AG08395 (cell line): ENCODE measurements at regions not wholly inside any gene's neighbourhood (a gene's known extent, or its start where the extent isn't known, plus 50 kb on each side); places are given as distances from the start of the nearest gene placed in this dataset.
"Not testable (repeated sequence)": the region's sequence is repeated elsewhere in the genome, so short reads cannot be mapped to it uniquely, and the experiment has no call there.

Source experiments
- DNase-seq: peaks from one replicate; pipeline ENCODE4 v3.0.0; 2012; ENCODE audit warnings: mixed read lengths, low spot score

DNA sequence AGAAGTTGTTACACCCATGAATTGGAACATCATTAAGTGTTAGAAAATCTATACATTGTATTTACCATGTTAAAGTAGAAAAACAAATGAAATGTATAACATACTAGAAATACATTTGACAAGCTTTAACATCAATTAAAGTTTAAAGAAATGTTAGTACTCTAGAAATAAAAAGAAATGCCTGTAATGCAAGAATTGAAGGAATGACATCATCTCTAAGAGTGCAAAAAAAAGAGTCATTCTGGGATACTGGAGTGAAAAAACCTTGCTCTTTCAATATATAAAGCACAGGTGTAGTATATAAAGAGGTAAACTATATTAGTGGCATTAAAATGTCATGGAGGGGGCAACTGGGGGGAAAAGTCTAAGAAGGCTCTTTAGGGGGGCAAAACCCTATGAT, 210.8 kb upstream of the PLD5 start:
- no peak for DNase-seq

DNA sequence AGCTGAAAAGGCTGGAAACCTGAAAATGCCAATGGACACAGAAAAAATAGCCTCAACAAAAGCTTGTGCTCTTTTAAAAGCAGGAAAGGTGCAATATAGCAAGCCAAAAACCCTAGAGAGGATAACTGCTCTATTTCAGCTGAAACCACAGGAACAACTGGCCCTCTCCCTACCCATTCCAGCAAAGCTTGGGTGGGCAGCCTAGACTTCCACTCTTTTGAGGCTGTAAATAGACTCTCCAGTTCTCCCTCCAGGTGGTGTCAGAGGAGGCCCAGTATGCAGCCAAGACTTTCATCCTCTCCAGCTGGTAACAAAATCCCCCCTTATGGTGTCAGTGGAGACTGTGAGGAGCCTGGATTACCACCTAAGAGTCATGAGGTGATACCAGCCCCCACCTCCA, 206.9 kb upstream of the PLD5 start:
- DNase-seq: no peak

DNA sequence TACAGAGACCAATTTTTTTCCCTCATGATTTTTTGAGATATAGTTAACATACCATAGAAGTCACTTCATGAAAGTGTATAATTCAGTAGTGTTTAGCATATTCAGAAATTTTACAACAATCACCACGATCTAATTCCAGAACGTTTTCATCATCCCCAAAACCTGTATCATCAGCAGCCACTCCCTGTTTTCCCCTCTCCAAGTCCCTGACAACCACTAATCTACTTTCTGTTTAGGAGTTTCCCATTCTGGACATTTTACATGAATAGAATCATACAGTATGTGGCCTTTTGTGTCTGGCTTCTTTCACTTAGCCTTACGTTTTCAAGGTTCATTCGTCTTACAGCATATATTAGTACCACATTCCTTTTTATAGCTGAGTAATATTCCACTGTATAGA, 204.2 kb upstream of the PLD5 start:
- DNase-seq: no peak

DNA sequence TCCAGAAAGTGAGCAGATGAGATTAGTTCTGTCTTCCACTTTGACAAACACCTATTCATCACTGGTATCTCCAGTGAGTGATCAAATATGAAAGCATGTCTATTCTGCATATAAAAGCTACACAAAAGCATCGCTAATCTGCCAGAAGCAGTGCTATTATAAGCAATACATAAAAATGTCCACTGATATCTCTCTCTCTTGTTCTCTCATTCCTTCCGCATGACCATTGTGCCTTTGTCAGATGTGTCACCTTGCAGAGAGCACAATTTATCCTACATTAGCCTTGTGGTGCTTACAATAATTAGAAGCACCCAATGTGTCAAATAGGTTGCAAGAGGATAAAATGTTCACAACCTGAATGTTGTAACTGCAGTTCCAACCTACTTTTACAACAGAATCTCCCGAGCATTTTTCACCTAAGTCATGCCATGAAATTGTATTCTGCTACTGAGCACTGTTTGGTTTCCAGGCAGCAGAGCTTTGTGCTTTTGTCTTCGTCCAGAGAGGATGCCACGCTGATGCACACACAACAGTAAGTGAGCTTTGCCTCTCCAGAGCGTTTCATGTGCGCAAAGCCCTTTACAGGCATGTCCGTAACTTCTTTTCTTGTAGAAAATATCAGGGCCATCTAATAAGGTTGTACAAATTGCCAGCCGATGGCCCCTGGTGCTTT, 198.7 kb upstream of the PLD5 start:
- no peak for DNase-seq

- no peak for DNase-seq
Observed at GRCh38 chr1:242718967-242719366, 194.5 kb upstream of the PLD5 start.

DNA sequence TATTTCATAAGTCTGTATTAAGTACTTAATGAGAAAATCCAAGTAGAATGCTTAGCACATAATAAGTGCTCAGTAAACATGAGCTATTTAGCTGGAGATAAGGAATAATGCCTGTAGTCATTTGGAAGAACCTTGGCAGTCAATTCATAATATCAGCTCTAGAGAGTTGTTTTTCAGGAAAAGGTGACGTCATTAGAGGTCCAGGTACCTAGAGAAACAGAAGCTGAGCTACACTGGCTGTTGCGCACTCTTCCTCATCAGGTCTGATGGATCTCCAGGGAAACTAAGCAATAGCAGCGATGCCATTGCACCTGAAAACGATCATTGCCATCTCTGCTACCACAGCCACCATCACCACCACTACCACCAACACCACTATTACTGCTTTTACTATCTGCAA, 187.8 kb upstream of the PLD5 start:
- no peak for DNase-seq

DNA sequence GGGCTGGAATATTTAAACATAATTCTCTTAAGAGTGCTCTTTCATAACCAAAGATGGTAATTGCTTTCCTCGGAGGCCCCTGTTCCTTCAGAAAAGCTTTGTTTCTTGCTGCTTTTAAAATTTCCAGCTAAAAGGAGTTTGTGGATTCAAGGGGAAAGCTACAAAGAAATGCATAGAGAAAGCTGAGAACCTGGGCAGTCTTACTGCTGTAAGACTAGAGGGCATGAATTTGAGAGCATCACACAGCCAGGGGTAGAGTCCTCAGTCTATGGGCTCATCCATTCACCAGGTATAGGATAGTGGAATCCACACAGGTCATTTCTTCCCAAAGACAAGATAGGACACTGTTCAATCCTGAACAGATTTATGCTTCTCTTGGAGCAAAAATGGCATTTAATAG, 186.3 kb upstream of the PLD5 start:
- DNase-seq: no peak

DNA sequence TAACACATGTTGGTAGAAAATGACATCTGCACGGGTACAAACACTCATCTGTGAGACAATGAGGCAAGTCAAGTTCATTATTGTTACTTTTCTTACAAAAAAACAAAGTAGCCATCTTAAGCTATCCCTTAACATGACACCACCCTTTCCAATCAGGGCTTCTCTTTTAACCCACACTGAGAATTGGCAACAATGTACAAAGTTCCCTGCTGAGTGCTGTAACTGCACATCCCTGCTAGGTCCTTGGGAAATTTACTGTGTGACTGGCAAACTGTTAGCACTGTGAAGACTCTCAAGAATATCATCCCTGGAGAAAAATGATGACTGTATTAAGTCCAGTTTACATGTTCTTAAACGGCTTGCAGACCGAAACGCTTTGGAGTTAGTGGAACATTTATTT, 185.8 kb upstream of the PLD5 start:
- no peak for DNase-seq

DNA sequence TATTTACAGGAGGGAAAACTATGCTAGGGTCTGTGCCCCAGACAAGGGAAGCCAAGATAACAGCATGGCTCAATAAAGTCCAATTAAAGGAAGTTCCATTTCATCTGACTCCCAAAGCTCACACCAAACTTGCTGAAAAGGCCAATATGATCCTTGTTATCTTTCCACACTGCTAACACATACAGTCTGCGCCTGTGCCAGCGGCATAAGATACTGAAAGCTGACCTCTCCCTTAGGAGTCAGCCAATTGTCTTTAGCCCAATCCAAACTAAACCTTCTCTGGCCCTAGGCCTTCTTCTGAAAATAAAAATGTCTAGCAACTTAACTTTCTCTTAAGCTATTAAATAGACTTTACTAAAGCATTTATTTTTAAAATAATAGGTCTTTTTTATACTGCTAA, 179.0 kb upstream of the PLD5 start:
- no peak for DNase-seq

DNA sequence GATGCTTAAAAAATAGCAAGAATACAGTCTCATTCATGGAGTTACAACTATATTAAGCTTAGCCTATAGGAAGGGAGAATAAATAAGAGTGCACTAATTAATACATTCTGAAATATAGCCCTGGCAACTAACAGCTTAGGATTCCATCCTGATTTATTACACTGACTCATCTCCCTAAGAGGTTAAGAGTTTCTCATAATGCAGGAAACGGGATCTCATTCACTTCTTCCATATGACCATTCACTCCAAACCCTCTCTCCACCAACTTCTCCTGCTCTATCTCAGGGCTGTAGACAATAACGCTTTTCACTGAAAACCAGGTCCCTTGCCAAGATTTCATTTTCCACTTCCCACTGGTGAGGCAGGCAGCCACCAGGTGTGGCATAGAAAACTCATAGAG, 168.5 kb upstream of the PLD5 start:
- DNase-seq: no peak

DNA sequence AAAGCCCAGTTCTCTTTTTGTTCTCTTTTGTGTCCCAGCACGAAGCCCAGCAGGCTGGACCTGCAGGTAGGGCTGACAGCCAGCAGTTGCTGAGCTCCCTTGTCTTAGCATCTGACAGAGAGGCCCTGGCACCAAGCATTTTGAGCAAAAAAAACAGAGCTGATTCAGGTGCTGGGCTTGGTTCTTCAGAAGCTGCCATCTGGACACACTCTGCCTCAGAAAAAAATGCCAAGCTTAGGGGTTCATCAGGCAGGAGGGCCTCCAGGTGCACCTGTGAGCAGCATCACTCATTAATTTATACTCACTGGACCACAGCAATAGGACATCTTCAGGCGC, 167.1 kb upstream of the PLD5 start:
- no peak for DNase-seq

DNA sequence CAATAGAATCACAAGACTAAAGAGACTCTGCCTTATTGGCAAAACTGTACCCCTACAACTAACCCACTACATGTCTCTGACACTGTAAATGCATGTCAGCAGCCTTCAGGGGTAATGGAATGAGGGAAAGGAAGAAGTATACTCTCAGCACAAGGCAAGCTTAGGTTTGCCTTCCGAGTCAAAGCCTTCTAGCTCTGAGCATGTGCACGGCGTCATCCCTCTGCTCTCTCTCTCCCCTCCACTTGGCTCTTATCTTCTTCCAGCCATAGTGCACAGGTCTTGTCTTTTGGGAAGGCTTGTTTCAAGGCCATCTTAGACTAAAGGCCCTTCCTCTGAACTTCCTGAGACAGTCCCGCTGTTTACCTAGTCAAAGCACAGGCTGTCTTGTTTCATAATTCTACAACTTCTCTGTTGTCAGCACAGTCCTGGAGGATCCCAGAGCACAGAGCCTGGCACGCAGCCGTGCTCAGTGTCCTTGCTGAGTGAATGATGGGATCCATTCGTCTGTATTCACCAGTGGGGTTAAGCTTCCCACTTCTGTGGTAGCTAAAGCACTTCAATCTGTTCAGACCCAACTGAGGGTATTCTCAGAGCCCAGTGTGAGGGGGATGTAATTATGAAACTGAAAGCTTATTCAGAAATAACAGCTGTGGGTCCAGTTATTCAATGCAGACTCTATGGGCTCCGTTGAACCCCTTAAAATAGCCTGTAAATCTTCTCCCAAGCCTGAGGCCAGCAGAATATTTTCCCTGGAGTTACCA, 166.5 kb upstream of the PLD5 start:
- DNase-seq: no peak

GRCh38 chr1:242689378-242689777, 164.9 kb upstream of the PLD5 start:
- no peak for DNase-seq

GRCh38 chr1:242674951-242675645, 150.6 kb upstream of the PLD5 start:
- no peak for DNase-seq

DNA sequence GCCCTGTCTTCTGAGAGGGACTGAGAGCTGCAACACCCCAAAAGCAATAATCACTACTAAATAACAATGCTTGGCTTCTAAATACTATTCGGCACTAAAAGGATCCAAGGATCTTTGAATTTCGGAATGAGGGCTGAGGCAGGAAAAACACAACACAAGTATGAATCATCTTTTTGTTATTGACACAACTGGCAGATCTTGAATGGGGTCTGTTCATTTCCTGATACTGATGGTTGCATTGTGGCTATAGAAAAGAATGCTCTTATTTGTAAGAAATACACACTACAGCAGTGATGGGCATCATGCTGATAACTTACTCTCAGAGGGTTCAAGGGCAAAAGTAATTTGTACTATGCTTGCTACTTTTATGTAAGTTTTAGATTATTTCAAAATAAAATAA, 149.2 kb upstream of the PLD5 start:
- DNase-seq: no peak

GRCh38 chr1:242673165-242673564, 148.7 kb upstream of the PLD5 start:
- DNase-seq: not testable (repeated sequence)

DNA sequence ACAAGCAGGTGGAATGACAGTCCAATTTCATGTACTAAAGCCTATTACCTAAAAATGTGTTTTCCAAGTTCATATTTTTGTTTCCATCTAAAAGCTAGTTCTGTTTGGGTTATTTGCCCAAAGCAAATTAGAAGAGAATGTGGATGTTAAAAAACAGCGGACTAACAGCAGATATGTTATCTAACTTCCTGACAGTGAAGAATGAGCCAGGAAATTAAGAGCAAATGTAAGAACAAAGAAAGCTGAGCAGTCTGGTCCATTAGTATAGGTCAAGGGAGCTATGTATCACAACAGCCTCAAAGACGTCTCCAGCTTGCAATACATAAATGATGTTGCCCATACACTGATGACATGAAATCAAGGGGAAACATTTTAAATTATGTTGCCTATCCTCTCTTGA, 145.5 kb upstream of the PLD5 start:
- DNase-seq: no peak

DNA sequence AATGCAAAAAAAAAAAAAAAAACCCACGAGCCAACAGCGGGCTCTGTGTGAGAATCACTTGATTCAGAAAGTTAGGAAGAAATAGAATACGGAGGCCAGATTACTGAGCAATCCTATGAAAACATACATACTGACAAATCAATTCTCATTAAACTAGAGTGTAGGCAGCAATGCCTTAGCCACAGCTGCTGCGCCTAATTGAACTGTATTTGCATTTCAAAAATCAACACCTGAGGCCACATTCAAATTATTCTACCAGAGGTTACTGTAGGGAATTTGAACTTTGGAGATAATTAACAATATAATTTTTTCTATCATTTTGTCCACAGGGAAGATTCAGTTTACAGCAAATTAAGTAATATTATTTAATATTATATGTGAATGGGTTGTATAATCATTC, 138.4 kb upstream of the PLD5 start:
- no peak for DNase-seq

DNA sequence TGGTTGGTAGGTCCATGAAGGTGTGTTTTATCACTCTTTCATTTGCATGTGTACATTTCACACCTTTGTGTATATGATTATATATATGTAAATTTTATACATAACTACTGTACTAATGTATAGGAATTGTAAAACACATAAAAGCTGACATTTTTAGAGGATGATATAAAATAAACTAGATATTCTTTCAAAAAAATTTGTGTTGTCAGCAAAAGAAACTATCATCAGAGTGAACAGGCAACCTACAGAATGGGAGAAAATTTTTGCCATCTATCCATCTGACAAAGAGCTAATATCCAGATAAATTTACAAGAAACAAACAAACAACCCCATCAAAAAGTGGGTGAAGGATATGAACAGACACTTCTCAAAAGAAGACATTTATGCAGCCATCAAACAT, 129.3 kb upstream of the PLD5 start:
- DNase-seq: not testable (repeated sequence)

DNA sequence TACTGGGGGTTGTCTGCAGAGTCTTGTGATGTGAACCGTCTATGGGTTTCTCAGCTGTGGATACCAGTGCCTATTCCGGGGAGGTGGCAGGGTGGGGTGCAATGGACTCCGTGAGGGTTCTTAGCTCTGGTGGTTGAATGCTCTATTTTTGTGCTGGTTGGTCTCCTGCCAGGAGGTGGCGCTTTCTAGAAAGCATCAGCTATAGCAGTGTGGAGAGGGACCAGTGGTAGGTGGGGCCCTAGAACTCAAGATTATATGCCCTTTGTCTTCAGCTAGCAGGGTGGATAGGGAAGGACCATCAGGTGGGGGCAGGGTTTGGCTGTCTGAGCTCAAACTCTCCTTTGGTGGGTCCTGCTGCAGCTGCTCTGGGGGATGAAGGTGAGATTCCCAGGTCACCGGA, 127.3 kb upstream of the PLD5 start:
- no peak for DNase-seq

DNA sequence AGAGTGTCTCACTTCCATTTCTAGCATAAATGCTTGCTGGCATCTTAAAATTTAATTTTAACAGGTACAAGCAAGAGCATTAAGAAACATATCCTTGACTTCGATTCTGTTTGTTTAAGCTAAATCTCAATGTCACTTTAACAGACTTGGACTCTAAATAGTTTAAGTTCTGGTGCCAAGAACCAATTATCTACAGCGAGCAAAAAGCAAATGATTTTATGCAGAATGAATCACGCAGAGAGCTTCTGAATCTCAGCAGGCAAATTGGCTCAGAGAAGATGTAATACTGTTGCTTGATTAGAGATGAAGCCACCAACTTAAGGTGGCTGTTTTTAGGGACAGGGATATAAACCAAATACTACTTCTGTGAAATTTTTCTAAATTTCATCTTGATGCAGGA, 117.0 kb upstream of the PLD5 start:
- no peak for DNase-seq

GRCh38 chr1:242639104-242639503, 114.6 kb upstream of the PLD5 start:
- DNase-seq: no peak

DNA sequence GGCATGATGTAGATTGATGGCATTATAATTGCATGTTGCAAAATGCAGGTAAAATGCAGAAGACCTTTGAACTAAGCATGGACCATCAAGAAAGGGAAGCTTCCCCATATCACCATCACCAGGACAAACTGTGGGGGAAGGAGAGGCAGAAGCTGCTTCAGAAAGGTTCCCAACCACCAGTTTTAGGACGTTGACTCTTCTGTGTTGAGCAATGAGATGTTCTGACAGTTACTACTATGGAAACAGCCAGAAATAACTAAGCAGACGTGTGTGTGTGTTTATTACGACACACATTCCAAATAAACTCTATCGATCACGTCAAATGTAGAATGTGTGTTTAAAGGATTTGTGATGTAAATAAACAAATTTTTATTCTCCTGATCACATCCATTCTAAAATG, 110.2 kb upstream of the PLD5 start:
- no peak for DNase-seq

DNA sequence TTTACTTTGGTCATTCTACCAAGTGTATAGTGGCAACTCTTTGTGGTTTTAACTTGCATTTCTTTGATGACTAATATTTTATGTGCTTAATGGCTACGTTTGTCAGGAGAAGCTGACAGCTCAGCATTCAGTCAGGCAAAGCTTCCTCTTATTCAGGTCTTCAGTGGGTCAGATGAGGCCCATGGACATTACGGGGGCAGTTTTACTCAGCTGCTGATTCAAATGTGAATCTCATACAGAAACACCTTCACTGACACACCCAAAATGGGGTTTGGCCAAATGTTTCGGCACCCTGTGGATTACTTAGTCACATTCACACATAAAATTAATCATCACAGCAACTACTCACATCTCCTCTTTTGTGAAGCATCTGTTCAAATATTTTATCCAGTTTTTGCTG, 104.9 kb upstream of the PLD5 start:
- DNase-seq: no peak
